NCI-H748 treated with DMSO at 0.1 percent for 48 hours (cell line): ENCODE measurements at regions not wholly inside any gene's neighbourhood (a gene's known extent, or its start where the extent isn't known, plus 50 kb on each side); places are given as distances from the start of the nearest gene placed in this dataset.

ENCODE experiments used
- DNase-seq: peaks from one replicate; lab custom pipeline; 2025; lab: John Stamatoyannopoulos, UW

DNA sequence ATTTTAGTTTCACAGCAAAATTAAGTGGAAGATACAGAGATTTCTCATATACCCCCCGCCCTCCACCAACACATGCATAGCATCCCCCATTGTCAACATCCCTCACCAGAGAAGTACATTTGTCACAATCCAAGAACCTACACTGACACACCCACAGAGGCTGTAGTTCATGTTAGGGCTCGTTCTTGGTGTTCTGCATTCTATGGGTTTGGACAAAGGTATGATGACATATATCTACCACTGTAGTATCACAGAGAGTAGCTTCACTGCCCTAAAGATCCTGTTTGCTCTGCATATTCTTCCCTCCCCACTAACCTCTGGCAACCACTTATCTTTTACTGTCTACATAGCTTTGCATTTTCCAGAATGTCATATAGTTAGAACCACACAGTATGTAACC lies 444.6 kb upstream of the DCN start:
- DNase-seq: no peak

DNA sequence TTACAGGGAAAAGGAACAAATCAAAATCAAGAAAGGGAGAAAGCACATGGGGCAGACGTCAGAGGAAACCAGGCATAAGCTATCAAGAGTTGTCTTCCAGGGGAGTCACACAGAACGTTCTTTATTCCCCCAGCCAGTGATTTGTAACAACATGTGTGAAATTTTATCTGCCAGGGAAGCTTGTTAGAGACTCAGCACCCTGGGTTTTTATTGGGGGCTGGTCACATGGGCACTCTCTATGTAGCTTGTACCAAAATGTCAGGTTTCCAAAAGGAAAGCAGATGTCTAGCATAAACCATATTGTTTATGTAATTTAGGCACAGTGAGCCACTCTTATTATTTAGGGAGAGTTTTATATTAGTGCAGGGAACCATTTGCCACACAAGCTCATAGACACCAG lies 440.4 kb upstream of the DCN start:
- DNase-seq: no peak

DNA sequence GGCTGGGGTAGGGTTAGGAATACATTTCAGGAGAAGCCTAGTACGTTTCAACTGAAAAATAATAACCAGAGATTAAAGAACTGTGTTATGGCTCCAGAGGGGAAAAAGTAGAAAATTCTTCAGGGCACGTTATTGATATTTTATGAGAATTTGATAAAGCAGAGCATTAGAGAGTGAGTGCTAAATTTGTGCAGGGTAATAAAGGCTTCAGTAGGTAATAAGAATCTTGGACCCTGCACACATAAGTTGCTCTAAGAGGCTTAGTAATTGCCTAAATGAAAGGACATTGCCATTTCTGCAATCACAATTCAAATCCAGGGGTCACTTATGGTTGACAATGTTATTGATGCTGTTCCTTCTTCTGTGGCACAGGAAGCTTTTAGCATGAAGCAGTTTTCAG lies 439.4 kb upstream of the DCN start:
- no peak for DNase-seq

DNA sequence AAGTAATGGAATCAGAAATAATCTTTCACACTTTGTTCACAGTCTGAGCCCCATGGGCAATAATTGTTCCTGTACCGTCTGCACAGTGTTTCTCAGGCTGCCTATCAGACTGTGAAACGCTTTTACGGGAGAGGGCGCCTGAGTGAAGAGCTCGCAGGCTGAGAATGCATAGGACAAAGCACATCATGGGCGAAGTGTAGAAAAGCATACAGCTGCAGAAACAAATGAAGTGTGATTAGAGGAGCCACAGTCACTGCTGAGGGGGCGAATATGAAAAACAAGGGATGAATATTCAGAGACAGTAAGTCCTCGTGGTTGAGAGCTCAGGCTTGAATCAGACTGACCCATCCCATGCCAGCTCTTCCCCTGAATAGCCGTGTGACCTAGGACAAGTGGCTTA lies 438.4 kb upstream of the DCN start:
- no peak for DNase-seq

DNA sequence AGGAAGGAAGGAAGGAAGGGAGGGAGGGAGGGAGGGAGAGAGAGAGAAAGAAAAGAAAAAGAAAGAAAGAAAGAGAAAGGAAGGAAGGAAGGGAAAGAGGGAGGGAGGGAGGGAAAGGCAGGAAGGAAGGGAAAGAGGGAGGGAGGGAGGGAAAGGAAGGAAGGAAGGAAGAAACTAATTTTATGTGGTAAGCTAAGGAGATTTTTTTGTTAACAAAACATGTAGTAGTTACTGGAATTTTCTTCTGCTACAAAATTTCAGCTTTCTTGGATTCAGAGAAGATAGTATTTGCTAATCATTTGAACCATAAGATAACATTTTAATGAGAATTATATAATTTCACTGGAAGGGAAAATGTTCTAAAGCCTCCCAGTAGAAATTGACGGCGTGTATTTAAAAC lies 437.8 kb upstream of the DCN start:
- no peak for DNase-seq

DNA sequence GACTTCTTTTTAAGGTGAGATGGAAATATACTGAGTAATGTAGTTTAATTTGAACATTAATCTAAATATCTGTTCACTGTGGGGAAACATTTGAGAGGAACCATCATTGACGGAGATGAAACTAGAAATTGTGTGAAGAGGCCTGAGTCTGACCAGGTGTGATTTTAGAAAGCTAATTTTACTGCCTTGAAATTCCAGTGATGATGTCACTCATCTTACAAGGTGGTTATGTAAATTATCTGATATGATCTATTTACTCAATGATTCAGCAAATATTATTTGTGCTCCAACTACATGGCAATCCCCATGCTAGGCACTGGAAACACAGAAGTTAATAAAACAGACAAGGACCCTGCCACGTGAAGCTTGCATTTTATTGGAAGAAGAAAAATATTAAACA lies 435.7 kb upstream of the DCN start:
- DNase-seq: no peak

DNA sequence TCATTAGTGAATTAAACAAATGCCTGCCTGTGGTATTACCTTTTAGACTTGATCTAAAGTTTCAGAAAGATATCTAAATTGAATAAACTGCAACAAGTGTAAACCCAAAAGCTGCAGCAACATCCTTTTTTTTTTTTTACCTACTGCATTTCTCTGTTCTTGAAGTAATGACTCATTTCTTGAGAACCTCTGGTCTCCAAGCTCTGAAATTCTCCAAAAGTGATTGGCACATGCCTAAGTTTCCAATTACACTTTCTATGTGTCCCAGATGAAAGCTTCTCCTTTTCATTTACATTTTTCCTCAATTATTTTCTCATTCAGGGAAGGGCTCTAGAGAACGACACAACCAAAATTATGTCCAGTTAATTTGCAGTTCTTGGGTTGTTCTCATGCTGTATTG lies 435.2 kb upstream of the DCN start:
- no peak for DNase-seq

DNA sequence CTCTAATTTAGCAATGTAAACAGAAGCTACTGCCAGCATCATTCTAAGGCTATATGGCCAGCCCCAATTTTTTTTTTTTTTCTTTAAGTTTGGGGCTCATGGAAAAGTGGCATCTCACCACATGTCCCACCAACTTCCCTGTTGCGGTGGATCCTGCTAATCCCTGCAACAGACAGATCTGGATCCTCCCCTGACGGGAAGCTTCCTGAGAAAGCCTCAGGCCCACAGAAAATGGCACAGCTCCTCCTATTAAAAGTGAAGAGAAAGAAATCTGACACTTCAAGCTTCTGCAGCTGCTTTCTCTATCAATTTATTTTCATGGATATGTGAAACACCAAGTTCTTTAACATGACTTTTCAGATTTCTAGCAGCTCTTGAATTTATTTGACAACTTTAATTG lies 433.8 kb upstream of the DCN start:
- no peak for DNase-seq

DNA sequence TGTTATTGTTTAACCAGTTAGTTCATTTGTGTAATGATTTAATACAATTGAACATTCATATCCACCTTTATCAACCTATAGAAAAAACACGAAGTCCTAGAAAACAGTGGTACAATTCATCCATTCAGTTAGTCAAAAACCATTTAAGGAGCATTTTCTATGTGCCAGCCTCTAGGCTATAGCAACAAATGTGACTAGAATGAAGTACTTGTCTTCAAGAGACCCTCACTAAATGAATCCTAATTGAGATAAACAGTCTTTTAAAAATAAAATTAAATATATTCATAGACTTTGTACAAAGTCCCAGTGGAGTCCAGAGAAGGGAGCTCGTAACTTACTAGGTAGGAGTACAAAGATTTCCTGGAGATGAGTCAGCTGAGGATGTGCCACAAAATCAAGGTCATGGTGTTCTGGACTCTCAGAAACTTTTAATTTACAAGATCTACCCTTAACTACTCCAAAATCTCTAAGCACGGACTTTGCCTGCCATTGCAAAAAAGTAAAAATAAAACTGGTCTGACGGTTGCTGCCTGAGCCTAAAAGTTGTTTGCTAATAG lies 430.7 kb upstream of the DCN start:
- no peak for DNase-seq

DNA sequence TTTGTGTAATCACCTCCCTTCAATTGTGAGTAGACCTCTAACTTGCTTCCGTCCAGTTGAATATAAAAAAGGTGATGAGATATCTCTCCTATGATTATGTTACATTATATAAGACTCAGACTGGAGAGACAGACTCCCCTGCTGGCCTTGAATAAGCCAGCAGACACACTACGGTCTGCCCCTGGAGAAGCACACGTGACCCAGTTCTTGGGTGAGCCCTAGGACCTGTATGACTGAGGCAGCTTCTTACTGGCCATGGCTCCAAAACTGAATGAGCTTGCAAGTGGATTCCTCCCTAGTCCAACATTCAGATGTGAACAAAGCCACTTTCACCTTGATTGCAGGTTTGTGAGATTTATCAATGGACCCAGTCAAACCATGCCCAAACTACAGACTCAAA lies 427.9 kb upstream of the DCN start:
- no peak for DNase-seq

DNA sequence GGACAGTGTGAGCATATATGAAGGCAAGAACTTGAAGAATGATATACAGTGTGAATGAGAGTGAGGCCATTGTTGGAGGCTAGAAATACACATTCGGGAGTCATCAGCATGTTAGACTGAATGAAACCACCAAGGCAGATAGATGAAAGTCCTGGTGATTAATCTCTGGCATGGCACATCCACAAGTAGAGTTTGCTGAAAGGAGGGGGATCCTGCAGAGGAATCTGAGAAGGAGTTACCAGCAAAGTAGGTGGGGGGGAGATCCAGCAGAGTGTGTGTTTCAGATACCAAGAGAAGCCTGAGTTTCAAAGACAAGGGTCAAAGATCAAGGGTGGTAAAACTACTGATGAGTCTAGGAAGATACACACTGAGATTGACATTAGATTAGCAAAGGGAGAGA lies 426.7 kb upstream of the DCN start:
- DNase-seq: no peak

DNA sequence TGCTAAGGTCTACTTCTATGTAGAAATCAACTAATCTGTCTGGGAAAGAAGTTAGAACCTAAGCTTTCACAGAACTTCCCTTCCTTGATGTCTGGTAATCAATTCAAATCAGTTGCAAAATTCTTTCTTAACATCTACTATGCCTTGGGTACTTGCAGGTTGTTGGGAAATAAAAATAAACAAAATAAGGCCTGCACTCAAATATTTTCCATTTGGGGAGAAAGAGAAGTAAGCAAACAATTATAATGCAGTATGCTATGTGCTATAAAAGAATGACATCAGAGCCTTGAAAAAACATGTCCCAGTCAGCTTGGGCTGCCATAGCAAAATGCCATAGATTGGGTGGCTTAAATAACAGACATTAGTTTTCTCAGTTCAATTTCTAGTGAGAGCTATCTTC lies 425.9 kb upstream of the DCN start:
- DNase-seq: no peak

DNA sequence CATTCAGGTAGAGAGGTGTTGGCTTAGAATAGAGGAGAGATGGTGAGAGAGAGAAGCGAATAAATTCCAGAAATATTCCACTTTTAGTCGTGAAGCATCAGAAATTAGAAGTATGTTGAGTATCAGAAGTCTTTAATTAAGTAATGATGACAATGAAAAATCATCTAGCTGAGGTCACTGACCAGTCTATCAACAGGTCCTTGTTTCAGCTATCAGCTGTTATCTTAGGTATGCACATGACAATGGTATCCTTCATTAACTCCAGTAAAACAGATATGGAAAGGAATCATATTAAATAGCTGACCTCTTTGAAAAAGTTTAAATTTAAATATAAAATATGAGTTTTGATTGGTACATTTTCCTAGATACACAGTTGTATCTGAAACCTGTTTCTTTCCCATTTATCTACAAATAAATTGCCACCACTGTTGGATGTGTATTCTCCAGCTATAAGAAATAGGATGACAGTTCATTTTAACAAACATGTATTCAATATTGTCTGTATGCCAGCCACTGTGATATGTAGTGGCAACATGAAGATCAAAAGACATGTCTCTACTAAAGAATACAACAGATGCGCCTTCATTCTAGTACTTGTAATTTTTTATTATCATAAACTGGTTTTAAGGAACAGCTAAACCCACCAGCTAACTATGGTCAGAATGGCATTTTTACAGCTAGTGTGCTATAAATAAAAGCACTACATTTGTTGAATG lies 424.2 kb upstream of the DCN start:
- no peak for DNase-seq

DNA sequence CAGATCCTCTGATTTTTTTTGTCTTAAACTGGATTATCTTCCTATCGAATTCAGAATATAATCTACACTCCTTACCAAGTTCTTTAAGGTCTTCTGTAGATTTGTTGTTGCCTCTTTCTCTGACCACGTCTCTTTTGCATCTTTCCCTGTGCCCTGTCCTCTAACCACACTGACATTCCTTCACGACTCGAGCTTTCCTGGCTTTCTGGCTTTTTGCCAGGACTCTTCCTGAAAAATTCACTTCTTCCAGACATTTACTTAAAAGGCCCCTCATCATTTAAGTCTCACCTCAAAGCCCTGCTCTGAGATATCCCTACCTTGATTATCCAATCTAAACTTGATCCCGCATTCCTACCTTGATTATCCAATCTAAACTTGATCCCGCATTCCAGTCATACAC lies 422.3 kb upstream of the DCN start:
- no peak for DNase-seq

DNA sequence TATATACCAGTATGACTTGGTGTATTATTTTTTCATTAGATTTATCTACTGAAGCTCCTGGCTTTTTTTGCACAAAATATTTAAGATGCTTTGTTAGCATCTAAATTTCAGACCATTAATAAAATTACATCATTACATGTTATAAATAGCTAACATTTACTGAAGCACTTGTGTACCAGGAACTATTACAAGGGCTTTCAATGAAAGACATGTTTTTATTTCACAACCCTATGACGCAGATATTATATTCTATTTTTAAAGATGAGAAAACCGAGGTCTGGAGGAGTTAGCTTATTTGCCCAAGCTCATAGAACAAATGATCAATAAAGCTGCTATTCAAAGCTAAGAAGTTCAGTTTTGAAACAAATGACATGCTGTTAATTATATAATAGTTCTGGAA lies 420.4 kb upstream of the DCN start:
- DNase-seq: no peak

DNA sequence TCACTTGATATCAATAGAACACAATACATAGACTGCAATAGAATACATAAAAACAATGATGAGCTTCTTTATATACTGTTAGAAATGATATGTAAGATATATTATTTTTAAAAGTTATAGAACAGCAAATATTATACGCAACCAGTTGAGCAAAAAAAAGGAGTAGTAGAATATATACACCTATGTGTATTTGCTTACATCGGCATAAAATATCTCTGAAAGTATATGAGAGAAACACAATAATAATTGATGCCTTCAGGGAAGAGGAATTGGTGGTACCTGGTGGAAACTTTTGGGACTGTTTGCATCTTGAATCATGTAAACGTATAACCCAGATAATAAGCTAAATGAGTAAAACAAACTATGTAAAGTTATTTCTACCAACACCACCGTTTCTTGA lies 418.4 kb upstream of the DCN start:
- no peak for DNase-seq

DNA sequence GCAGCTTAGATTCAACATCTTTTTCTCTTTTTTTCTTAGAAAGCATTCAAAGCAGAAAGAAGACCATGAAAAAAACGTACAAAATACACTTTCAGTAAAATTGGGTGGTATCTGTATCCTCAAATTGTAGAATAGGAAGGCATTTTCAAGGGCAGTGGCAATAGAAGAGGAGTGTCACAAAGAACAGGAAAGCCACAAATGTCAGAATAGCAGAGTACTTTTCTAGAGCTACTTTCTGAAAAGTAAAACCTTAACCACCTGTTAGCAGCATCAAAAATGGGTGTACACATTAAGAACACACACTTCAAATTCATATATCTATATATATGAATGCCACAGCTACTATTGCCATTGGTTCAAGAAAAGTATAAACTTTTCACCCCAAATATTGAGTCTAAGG lies 412.1 kb upstream of the DCN start:
- DNase-seq: no peak

DNA sequence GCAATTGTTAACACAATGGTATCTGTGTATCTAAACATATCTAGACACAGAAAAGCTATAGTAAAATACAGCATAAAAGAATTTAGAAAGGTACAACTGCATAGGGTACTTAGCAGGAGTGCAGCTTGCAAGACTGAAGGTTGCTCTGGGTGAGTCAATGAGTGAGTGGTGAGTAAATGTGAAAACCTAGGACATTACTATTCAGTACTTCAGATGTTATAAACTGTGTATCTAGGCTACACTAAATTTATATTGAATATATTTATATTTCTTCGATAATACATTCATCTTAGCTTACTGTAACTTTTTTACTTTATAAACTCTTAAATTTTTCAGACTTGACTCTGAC lies 409.0 kb upstream of the DCN start:
- no peak for DNase-seq

DNA sequence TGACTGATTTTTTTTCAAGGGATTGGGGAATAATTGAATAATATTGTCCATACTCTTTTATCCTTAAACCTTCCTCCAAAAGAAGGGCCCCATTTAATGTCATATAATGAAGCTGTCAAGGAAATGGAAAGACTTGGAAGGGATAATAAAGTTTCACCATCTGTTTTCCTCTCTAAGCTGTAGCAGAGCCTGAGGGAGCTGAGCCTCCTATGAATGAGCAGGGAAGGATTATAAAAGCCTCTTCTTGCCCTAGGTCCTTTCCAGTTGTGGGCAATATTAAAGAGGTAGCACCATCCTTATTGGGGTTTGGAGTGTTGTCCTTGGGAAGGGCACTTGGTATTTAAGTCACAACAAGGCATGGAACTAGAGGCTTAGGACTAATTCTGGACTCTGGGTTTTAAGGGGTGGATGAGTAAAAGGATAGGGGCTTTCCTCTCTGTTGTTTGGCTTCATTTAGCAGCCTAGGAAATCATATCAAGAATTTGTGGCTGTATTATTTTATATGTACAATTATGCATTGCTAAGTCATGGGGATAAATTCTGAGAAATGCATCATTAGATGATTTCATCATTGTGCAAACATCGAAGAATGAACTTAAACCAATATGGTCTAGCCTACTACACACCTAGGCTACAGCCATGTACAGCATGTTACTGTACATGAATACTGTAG lies 408.5 kb upstream of the DCN start:
- DNase-seq: no peak

DNA sequence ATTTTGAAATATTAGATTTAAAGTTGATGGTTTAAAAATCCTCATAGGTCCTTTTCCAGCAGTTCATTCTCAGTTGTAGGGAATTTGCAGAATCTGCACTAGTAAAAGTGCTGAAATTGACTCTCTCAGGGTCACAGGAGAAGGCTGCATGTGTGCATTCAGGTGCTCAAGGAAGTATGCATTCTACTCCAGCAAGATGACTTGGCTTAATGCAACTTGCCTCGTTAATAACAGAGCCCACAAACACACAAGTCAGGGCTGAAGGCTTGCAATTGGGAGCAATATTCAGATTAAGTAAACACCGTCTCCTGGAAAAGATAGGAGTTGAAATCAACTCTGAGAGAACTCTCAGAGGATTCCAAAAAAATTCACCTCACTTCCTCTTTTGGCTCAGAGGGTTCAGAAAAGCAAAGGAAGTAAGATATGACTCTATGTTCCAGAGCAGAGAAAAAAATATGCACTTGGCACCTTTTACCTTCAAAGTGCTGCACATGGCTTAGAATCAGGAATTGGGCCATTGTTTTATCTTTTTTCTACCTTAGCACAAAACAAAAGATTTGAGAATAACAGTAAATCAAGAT lies 406.3 kb upstream of the DCN start:
- no peak for DNase-seq

DNA sequence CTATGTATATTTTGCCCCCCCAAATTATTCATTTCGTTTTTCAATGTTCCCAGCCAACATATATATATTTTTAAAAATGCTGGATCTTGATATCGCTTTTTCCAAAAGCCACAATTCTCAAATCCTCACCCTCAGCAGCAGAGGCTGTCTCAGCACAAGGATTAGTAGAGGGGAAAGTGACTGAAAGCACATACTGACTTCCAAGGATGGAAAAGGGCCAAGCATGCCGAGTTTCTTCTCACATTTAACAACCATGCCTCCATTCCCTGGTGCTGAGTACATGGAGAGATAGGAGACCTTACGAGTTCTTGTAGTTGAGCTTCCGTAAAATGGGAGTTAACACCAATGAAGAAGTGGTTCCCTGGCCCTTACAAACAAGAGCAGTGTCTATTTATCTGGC lies 403.4 kb upstream of the DCN start:
- DNase-seq: no peak

DNA sequence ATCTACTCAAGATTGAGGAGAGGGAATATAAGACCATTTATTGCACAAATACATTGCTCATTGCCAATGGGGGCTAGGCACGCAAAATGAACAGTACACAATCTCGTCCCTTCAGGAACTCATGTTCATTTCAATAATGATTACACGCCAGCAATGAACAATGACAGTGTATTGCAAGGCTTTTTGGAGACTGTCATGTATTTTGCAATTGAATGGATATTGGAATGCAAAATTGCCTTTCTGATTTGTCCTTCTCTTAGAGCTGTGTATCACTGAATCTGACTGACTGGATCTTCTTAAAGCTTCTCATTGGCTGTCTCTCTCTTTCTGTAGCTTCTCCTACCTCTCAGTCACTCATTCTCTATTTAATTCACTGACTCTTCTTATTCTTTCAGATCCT lies 400.2 kb upstream of the DCN start:
- DNase-seq: no peak

DNA sequence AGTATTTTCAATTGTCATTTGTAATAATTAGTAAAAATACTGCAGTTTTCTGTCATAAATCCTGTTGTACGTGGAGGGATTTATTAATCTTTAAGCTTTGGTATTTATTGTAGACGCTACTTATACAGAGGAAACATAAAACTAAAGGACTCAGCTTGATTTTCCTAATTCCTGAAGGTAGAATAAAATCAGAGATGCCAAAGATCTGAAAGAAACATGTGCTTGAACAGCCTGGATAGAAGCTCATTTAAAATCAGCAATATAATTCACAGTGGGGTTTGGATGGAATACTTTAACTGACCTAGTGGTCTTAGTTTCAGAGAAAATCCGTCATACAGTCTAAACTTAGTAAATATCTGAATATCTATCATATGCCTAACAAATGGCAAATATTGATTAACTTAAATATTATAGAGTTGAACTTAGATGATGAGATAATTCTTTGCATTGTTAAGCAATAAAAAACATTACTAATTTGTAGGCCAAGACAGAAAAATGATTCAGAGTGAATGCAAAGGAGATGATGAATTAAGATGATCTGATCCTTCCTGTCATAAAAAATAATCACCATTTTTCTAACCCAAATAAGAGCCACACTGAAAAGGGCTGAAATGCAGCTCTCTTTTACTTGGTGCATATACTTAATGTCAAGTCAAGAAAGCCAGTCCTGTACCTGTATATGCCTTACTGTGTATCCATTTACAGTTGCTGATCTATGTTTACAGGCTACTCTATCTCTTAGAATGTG lies 397.1 kb upstream of the DCN start:
- no peak for DNase-seq
